ENCODE measurements at regions not wholly inside any gene's neighbourhood (a gene's known extent, or its start where the extent isn't known, plus 50 kb on each side); places are given as distances from the start of the nearest gene placed in this dataset.

GRCh38 chr10:29850371-29850770 is 209.0 kb downstream of the JCAD start:
- no peak for DNase-seq

GRCh38 chr10:29849886-29850285 is 209.5 kb downstream of the JCAD start:
- no peak for DNase-seq

- DNase-seq: peak; percentile 32
These were observed 210.1 kb downstream of the JCAD start for GRCh38 chr10:29849126-29849833.

- DNase-seq: no peak
These were observed 212.1 kb upstream of the SVIL start for GRCh38 chr10:29846881-29847280.

- no peak for DNase-seq
These were observed 210.4 kb upstream of the SVIL start for GRCh38 chr10:29845166-29845565.

- DNase-seq: no peak
These were observed 208.4 kb upstream of the SVIL start for GRCh38 chr10:29843143-29843542.

GRCh38 chr10:29841724-29842649 is 207.2 kb upstream of the SVIL start:
- DNase-seq: peak; percentile 48

- no peak for DNase-seq
These were observed 205.9 kb upstream of the SVIL start for GRCh38 chr10:29840516-29841276.

- DNase-seq: no peak
These were observed 205.2 kb upstream of the SVIL start for GRCh38 chr10:29839826-29840515.

- DNase-seq: no peak
These were observed 203.8 kb upstream of the SVIL start for GRCh38 chr10:29838539-29838938.

- DNase-seq: no peak
These were observed 202.8 kb upstream of the SVIL start for GRCh38 chr10:29837586-29837985.

GRCh38 chr10:29836396-29836795 is 201.6 kb upstream of the SVIL start:
- no peak for DNase-seq

- DNase-seq: no peak
These were observed 200.3 kb upstream of the SVIL start for GRCh38 chr10:29835055-29835454.

GRCh38 chr10:29830531-29831512 is 196.1 kb upstream of the SVIL start:
- DNase-seq: no peak

- DNase-seq: no peak
These were observed 195.0 kb upstream of the SVIL start for GRCh38 chr10:29829776-29830175.

GRCh38 chr10:29828956-29829355 is 194.2 kb upstream of the SVIL start:
- no peak for DNase-seq

GRCh38 chr10:29828440-29828894 is 193.7 kb upstream of the SVIL start:
- DNase-seq: no peak

GRCh38 chr10:29827512-29827911 is 192.7 kb upstream of the SVIL start:
- DNase-seq: no peak

GRCh38 chr10:29826801-29827450 is 192.2 kb upstream of the SVIL start:
- DNase-seq: no peak

- no peak for DNase-seq
These were observed 191.4 kb upstream of the SVIL start for GRCh38 chr10:29826221-29826620.

Data from hindlimb muscle (tissue), 1 donor.